MM.1S (cell line): ENCODE measurements at regions not wholly inside any gene's neighbourhood (a gene's known extent, or its start where the extent isn't known, plus 50 kb on each side); places are given as distances from the start of the nearest gene placed in this dataset.

ENCODE experiments used
- CTCF ChIP-seq: fragments of 300-600 bp; sonication (generic); IDR thresholded peaks from 2 replicates; pipeline ENCODE4 v1.5.1; 2016; ENCODE audit warnings: antibody characterized with exemption, low read length, mixed read lengths
- EZH2 ChIP-seq: fragments of 300-600 bp; sonication (generic); optimal IDR thresholded peaks from 2 replicates; pipeline ENCODE3; 2017; ENCODE audit warnings: low read depth, mild to moderate bottlenecking, antibody characterized with exemption, low read length, mixed read lengths

GRCh38 chr7:53431901-53432300 is 396.5 kb downstream of the POM121L12 start:
- TF ChIP-seq CTCF (no peak), EZH2 (no peak)
